ENCODE measurements at regions not wholly inside any gene's neighbourhood (a gene's known extent, or its start where the extent isn't known, plus 50 kb on each side); places are given as distances from the start of the nearest gene placed in this dataset.

GRCh38 chr1:106876384-106876783, 180.1 kb upstream of the PRMT6 start:
- no peak for DNase-seq (ENCODE audit: low read depth in 2 of 2)

DNA sequence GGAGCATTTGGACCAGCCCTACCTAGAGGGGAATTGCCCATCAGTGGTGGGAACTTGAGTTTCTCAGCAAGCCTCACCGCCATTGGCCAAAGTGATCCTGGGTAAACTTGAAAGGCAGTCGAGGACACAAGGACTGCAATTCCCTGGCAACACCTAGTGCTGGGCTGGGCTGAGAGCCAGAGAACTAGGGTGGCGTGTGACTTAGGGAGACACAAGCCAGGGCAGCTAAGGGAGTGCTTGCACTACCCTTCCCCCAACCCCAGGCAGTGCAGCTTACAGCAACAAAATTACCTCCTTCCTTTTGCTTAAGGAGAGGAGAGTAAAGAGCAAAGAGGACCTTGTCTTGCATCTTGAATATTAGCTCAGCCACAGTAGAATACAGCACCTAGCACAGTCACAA, 176.9 kb upstream of the PRMT6 start:
- DNase-seq (ENCODE audit: low read depth in 2 of 2), result no peak

- no peak for DNase-seq (ENCODE audit: low read depth in 2 of 2)
These were observed 176.2 kb upstream of the PRMT6 start for GRCh38 chr1:106880226-106880625.

DNA sequence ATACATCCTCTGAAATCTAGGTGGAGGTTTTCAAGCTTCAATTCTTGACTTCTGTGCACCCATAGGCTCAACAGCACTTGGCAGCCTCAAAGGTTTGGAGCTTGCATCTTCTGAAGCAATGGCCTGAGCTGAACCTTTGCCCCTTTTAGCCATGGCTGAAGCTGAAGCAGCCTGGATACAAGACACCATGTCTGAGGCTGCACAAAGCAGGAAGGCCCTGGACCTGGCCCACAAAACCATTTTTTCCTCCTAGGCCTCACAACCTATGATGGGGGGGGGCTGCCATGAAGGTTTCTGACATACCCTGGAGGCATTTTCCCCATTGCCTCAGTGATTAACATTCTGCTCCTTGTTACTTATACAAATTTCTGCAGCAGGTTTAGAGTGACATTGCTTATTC, 173.3 kb upstream of the PRMT6 start:
- DNase-seq (ENCODE audit: low read depth in 2 of 2), result no peak

GRCh38 chr1:106889059-106889458, 167.4 kb upstream of the PRMT6 start:
- DNase-seq (ENCODE audit: low read depth in 2 of 2), result no peak

DNA sequence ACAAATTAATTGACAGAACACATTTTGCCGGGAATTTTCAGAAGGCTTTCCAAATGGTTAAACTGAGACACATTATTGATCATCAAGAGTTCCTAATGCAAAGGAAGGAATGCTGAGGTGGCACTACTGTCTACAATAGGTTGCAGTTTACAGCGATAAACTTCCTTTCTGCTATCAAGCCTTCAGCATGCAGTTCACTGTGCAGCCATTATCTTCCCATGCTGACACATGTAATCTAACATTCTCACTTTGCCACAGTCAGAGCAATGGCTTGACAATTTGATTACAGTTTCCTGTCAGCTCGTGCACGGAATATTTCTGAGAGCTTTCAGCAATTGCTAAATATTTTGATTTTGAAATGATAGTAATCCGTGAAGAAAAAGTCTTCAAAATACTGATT, 166.9 kb upstream of the PRMT6 start:
- DNase-seq (ENCODE audit: low read depth in 2 of 2), result no peak

GRCh38 chr1:106897976-106898375, 158.5 kb upstream of the PRMT6 start:
- DNase-seq (ENCODE audit: low read depth in 2 of 2), result no peak

DNA sequence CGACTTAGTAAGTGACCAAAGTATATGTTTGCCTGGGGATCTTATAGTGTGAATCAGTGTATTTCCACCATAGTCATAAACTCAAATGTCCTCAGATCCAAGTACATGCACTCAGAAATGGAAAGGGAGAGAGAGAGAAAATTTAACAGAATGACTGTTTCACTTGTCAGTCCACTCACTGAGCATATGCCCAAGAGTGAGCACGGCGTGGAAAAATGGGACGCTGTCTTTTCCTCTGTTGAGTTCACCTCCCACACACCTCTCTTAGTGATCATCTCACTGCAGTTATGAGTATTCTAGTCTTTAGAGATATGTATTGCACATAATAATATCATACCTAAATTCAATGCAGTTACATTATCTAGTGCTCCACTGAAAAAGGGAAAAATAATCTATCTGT, 156.8 kb upstream of the PRMT6 start:
- no peak for DNase-seq (ENCODE audit: low read depth in 2 of 2)

DNA sequence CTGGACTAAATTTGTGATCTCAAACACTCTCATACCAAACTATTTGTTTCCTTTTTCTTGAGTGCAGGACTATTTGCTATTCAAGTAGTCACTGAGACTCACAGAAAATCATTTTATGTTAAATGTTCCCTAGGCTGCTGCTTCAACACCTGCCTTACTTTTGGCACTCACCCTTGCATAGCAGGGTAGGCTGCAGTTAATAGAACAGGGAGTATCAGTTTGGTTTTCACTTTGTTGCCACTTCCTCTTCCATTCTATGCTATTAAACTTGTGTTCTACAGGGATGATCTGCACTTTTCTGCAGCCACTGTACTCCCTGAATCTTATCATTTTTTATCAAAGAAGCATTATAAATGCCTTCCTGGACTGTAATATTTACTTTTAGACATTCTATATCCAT, 148.7 kb upstream of the PRMT6 start:
- DNase-seq (ENCODE audit: low read depth in 2 of 2), result no peak

DNA sequence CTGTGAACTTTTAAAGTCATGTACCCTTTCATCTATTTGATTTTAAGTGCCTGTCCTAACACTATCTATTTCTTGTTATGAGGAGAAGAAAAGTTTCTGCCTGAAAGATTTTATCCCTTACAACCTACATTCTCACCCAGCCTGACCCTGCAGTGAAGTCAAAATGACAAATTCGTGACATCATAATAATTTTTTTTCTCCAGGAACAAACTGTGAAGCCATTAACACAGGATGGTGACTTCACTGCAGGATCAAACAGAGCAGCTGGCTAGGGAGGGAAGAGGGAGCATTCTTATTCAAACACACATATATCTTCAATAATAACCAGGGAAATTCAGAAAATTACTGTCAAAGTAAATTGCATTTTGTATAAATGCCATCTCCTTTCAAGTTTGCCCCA, 147.8 kb upstream of the PRMT6 start:
- DNase-seq (ENCODE audit: low read depth in 2 of 2), result no peak

- DNase-seq (ENCODE audit: low read depth in 2 of 2), result no peak
These were observed 145.7 kb upstream of the PRMT6 start for GRCh38 chr1:106910798-106911197.

- DNase-seq (ENCODE audit: low read depth in 2 of 2), result peak; percentile 39 to 42
These were observed 144.3 kb upstream of the PRMT6 start for GRCh38 chr1:106912131-106912530.

- no peak for DNase-seq (ENCODE audit: low read depth in 2 of 2)
These were observed 135.3 kb upstream of the PRMT6 start for GRCh38 chr1:106921186-106921585.

DNA sequence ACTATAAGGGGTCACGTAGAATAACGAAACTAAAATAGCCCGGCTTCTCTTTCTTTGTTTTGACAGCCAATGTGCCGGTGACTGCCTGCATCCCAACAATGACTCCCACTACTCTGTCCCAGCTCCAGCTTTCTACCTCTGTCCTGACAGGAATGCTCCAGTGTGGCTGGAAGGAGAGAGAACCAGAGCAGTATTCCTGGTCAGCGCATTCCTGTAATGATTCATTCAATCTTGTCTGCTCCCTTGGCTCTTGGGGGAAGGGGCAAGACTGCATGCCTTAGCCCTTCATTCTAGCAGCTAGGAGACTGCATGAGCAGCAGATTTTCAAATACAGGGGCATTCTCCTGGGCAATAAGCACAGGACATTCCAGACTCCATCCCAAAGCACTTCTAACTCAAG, 132.1 kb upstream of the PRMT6 start:
- DNase-seq (ENCODE audit: low read depth in 2 of 2), result peak; percentile 37 to 39

- DNase-seq (ENCODE audit: low read depth in 2 of 2), result no peak
These were observed 130.7 kb upstream of the PRMT6 start for GRCh38 chr1:106925750-106926149.

DNA sequence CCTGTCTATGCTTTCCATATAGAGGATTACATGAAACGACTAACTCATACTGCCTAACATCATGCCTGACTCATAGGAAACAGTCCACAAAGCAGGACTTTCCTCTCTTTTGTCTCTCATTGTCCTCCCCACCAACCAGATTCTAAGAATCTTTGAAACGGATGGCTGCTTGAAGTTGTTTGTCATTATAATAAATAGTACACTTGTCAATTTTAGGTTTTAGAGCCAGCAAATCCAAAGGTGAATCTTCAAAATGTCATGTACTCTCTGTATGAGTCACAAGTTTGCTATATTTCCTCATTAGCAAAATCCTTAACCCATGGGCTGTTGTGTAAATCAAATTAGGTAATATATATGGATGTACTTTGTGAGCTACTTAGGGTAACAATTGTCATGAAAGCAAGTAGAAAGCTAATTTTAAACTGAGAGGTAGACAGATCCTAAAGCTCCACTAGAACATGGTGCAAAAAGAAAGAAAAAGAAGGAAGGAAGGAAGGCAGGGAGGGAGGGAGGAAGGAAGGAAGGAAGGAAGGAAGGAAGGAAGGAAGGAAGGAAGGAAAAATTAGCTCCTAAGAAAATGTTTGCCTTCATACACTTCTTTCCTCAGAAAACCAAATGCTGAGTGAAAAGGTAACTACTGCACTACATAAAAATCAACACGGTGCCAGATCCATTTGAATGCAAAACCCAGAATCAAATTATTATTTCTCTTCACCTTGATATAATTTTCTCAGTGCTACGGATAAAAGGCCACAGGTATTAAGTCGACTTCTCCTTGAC, 129.5 kb upstream of the PRMT6 start:
- peak; percentile 25 to 35 for DNase-seq (ENCODE audit: low read depth in 2 of 2)

GRCh38 chr1:106937104-106937503, 119.4 kb upstream of the PRMT6 start:
- peak; percentile 90 for DNase-seq (ENCODE audit: low read depth in 2 of 2)

DNA sequence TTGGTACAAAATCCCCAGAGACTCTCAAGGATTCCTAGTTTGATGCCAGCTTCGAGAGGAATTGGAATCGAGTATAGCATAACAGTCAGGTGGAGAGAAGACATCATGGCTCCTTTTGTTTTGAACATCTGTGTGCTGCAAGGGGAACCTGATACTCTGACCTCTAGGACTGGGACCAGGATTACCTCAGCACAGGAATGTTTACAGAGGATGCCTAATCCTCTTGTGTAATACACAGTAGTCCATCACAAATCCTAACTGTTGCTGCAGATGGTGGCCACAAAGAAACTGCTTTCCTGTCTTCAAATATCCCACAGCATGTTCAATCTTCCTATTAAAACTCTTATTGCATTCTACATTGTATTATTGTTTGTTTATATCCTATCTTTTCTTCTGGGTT, 111.8 kb upstream of the PRMT6 start:
- peak in 1 of 2 experiments; percentile 11 for DNase-seq (ENCODE audit: low read depth in 2 of 2)

DNA sequence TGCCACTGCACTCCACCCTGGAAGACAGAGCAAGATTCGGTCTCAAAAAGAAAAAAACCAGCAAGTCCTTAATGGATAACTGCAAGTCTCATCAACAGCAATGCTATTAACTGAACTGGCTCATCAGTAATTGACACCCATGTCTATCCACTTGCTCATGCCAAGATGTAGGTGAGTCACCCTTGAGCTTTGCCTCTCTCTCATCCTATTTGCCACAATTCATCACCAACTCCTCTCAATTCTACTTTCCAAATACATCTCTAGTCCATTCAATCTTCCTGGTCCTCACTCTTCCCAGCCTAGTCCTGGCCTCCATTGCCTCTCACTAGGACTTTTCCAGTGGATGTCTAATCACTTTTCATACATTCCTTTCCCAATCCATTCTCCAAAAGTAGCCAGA, 103.7 kb upstream of the PRMT6 start:
- DNase-seq (ENCODE audit: low read depth in 2 of 2), result peak in 1 of 2 experiments; percentile 15

GRCh38 chr1:106954661-106955229, 101.7 kb upstream of the PRMT6 start:
- DNase-seq (ENCODE audit: low read depth in 2 of 2), result no peak

DNA sequence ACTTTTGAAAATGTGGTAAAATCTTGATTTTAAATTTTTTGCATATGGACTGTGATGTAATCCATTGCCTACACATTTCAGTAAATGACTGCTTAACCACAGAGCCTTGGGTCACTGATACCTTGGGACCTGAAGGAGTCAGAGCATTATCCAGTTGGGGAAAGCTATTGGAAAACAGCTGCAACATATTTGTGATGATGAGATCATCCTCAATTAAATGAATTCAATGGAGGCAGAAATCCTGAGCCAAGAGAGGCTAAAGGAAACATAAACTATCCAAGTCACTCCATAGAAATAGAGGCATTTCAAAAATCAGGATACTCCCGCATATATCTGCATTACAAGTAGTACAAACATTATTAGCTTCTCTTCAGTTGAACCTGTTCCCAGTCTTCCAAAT, 99.8 kb upstream of the PRMT6 start:
- DNase-seq (ENCODE audit: low read depth in 2 of 2), result peak; percentile 76 to 78

DNA sequence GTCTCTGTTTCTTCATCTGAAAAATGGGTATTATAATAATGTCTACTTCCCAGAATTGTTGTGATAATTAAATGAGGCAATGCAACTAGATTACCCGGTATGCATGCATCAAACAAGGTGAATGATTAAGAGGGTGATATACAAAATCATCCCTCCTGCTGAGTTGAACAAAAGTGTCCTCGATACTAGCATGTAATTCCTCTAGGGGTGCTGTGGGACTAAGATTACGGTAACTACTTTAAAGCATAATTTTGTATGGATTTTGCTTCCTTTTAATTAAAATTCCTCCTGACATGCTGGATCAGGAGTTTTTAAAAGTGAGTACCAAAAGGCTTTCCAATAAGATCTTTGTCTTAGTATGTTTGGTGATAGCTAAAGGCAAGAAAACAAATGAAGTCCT, 98.7 kb upstream of the PRMT6 start:
- no peak for DNase-seq (ENCODE audit: low read depth in 2 of 2)

DNA sequence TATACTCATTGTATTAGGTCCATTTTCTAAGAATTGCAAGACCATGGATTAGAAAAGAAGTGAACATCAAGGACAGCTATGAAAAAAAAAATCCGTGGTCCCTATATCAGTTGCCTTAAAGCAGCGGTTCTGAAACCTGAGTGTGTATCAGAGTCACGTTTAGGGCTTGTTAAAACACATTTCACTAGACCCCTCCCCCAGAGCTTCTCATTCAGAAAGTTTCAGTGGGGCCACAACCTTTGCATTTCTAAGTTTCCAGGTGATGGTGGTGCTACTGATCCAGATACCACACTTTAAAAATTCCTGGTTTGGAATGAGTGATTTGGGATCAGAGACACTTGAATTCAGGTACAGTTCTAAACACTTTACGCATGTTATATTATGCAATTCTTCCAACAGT, 96.1 kb upstream of the PRMT6 start:
- DNase-seq (ENCODE audit: low read depth in 2 of 2), result no peak

- DNase-seq (ENCODE audit: low read depth in 2 of 2), result no peak
These were observed 94.8 kb upstream of the PRMT6 start for GRCh38 chr1:106961646-106962045.

All from fibroblast of skin of left quadriceps (primary cell).